GM12873 (cell line): ENCODE measurements at regions not wholly inside any gene's neighbourhood (a gene's known extent, or its start where the extent isn't known, plus 50 kb on each side); places are given as distances from the start of the nearest gene placed in this dataset.

Source experiments
- TF ChIP-seq, protein P1 (sequence below): IDR thresholded peaks from 2 replicates; pipeline ENCODE4 v1.5.1; 2012; ENCODE audit warnings: low read depth, mild to moderate bottlenecking, moderate library complexity, low read length, control low read depth; ENCODE audit not compliant: insufficient read depth; ENCODE audit errors: missing control alignments

DNA sequence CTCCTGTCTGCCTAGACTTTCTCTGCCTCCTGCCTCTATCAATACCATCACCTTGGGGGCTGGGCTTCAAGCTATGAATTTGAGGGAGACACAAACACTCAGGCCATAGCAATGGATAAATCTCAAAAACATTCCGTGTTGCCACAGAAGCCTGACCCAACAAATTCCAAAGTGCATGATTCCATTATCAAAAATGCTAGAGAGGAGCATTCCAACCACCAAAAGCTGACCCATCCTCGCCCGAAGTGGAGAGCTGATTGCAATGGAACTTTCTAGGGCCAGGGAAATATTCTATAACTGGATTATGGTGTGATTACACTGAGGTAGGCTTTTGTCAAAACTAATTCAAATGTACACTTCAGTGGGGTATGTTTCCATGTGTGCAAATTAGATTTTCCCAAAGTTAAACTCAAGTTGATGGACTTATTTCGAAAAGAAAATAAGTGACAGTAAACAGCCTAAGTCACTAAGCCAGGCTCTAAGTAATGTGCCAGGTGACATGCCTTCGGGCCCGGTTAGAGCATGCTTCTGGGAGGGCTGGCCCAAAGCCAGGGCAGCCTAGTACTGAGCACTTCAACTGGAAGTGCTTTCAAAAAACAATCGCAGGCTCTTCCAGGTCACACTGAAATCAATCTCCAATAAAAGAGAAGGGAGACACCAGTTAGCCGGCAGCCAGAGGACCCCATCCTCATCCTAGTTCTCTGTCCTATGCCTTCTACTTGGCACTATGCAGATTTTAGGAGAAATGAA is 142.3 kb downstream of the TBXT start:
- TF ChIP-seq, protein P1, sequence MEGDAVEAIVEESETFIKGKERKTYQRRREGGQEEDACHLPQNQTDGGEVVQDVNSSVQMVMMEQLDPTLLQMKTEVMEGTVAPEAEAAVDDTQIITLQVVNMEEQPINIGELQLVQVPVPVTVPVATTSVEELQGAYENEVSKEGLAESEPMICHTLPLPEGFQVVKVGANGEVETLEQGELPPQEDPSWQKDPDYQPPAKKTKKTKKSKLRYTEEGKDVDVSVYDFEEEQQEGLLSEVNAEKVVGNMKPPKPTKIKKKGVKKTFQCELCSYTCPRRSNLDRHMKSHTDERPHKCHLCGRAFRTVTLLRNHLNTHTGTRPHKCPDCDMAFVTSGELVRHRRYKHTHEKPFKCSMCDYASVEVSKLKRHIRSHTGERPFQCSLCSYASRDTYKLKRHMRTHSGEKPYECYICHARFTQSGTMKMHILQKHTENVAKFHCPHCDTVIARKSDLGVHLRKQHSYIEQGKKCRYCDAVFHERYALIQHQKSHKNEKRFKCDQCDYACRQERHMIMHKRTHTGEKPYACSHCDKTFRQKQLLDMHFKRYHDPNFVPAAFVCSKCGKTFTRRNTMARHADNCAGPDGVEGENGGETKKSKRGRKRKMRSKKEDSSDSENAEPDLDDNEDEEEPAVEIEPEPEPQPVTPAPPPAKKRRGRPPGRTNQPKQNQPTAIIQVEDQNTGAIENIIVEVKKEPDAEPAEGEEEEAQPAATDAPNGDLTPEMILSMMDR, result no peak

DNA sequence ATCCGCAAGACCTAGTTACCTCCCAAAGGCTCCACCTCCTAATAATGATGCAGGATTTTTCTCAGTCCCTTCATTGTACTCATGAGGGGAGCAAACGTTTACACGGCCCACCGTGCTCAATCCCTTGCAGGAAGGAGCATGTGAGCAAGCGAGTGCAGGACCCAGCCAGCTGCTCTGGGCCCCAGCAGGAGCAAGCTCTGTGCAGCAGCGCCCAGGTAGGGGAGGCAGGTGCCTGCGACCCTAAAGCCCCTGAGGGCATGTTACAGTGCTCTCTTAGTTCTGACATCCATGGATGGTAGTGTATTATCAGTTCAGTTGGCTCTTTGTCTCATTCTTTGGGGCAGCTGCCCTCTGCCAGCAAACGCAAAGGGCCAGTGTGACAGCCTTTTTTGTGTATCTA is 143.4 kb downstream of the TBXT start:
- TF ChIP-seq, protein P1, result no peak

DNA sequence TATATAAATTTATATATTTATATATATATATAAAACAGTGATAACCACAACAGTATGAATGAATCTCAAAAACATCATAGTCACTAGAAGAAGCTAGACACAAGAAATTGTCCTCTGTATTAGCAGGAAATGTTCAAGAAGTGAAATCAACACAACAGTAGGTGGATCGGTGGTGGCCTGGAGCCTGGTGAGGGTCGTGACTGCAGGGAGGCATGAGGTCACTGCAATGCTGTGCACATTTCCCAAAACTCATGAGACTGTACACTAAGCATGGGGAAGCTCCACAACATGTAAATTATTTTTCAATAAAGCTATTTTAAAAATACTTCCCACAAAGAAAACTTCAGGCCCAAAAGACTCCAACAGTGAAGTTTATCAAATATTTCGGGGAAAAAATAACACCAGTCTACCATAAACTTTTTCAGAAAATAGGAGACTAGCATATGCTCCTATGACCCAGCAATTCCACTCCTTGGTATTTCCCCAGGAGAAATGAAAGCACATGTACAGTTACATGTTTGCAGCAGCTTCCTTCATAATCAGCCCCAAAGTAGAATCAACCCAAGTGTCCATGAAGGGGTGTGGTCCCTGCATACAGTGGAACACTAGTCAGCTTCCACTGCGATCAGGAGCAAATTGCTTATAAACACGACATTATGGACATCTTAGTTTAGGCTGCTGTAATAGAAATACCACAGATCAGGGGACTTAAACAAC is 144.2 kb downstream of the TBXT start:
- TF ChIP-seq, protein P1, result no peak

DNA sequence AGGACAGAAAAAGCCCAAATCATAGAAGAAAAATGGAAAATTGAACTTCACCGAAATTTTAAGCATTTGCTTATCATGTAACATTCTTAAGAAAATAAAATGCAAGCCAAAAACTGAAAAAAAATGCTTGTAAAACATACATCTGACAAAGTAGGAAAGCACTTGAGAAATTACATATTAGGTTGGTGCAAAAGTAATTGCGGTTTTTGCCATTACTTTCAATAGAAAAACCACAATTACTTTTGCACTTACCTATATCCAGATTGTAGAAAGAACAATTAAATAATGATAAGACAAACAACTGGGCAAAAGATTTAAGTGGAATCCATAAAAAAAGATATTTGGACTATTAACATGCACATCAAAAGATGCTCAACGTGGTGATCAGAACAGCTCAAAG is 146.2 kb downstream of the TBXT start:
- TF ChIP-seq, protein P1, result no peak

DNA sequence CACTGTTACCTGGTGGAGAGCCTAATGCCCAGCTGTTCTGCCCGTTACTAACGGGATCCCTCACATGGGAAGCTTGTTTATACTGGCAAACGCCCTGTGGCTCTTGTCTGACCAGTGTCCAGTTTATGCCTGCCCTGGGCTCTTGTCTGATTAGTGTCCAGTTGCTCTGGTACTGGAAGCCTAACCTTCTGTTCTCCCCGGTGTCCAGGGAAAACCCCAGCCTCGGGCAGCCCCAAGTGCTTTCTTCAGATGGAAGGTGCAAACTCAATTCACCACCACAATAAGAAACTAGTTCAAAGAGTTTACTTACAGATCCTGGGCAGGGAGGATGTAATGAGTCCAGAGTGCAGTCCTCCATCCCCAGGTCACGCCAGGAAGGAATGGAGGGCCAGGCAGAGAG is 148.4 kb downstream of the TBXT start:
- TF ChIP-seq, protein P1, result no peak

DNA sequence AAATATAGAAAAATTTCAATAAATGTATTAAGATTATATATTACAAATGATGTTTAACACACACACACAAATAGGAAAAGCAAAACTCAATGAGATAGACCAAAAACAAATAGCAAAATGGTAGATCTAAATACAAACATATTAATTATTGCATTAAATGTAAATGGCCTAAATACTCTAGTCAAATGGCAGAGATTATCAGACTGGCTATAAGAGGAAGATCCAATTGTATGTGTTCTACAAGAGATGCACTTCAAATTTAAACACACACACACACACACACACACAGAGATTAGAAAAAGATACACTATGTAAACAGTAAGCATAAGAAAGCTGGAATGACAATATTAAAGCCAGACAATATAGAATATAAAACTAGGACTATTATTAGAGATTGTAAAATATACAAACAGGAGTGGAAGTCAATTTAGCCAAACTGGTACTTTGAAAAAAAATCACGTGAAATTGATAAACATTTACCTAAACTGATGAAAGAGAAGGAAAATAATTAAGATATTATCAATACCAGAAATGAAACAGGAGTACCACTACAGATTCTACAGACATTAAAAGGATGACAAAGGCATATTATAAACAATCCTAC is 150.5 kb downstream of the TBXT start:
- TF ChIP-seq, protein P1, result no peak

DNA sequence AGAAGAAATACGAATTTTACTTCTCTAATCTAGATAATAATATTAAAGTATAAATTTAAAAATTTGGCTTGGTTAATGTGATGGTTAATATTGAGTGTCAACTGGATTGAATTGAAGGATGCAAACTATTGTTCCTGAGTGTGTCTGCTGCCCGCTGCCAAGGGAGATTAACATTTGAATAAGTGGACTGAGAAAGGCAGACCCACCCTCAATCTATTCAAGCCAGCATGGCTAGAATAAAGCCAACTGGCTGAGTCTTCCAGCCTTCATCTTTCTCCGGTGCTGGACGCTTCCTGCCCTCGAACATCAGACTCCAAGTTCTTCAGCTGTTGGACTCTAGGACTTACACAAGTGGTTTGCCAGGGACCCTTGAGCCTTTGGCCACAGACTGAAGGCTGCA is 152.7 kb downstream of the TBXT start:
- TF ChIP-seq, protein P1, result no peak
